ENCODE measurements at regions not wholly inside any gene's neighbourhood (a gene's known extent, or its start where the extent isn't known, plus 50 kb on each side); places are given as distances from the start of the nearest gene placed in this dataset.

- H3K79me2 ChIP-seq (ENCODE audit: low read length) = no peaks in the 10 kb centered on the region
- H3K27me3 ChIP-seq (replicated peaks; ENCODE audit: insufficient read depth, low read length) = no peaks in the 10 kb centered on the region
- no peak overlapping the region for H3K9ac ChIP-seq (ENCODE audit: low read length)
- no peaks in the 10 kb centered on the region for H4K20me1 ChIP-seq (ENCODE audit: insufficient read depth, low read length)
- no peak overlapping the region for H3K27ac ChIP-seq (ENCODE audit: low read length)
- H3F3A ChIP-seq (ENCODE audit: insufficient read depth, low read length) = no peaks in the 10 kb centered on the region
- H3K4me1 ChIP-seq (ENCODE audit: low read length) = no peaks in the 10 kb centered on the region
- H3K36me3 ChIP-seq (replicated peaks; ENCODE audit: insufficient read depth, low read length) = no peaks in the 10 kb centered on the region
- no peak overlapping the region for H3K4me2 ChIP-seq (ENCODE audit: low read depth, low read length)
- no peak for DNase-seq
- H3K9me3 ChIP-seq (replicated peaks; ENCODE audit: insufficient read depth, low read length) = no peaks in the 10 kb centered on the region
- no peak for TF ChIP-seq EZH2phosphoT487 (IDR thresholded peaks at IDR 0.05; ENCODE audit: low read length)
- no peak for TF ChIP-seq CTCF (IDR thresholded peaks at IDR 0.05; ENCODE audit: low read length)
- TF ChIP-seq EZH2 (optimal IDR thresholded peaks at IDR 0.05; ENCODE audit: low read depth, low read length) = no peak
- no peak overlapping the region for H2AFZ ChIP-seq (ENCODE audit: low read length)
- no peak overlapping the region for H3K4me3 ChIP-seq (ENCODE audit: low read length)
- no peaks in the 10 kb centered on the region for H3K9me2 ChIP-seq (replicated peaks; ENCODE audit: insufficient read depth, low read length)
Observed at GRCh38 chr18:65221736-65222135, 529.1 kb upstream of the CDH7 start.

- Histone ChIP-seq H3K9me2 (replicated peaks; ENCODE audit: insufficient read depth, low read length) (no peaks in the 10 kb centered on the region), H2AFZ (ENCODE audit: low read length) (no peak overlapping the region), H3K27ac (ENCODE audit: low read length) (no peak overlapping the region), H3K9ac (ENCODE audit: low read length) (no peak overlapping the region), H3K4me1 (ENCODE audit: low read length) (no peaks in the 10 kb centered on the region), H3K4me2 (ENCODE audit: low read depth, low read length) (no peak overlapping the region), H3K4me3 (ENCODE audit: low read length) (no peak overlapping the region), H3K27me3 (replicated peaks; ENCODE audit: insufficient read depth, low read length) (no peaks in the 10 kb centered on the region), H3K9me3 (replicated peaks; ENCODE audit: insufficient read depth, low read length) (no peaks in the 10 kb centered on the region), H3K36me3 (replicated peaks; ENCODE audit: insufficient read depth, low read length) (no peaks in the 10 kb centered on the region), H3F3A (ENCODE audit: insufficient read depth, low read length) (no peaks in the 10 kb centered on the region), H4K20me1 (ENCODE audit: insufficient read depth, low read length) (no peaks in the 10 kb centered on the region), H3K79me2 (ENCODE audit: low read length) (no peaks in the 10 kb centered on the region)
- DNase-seq = no peak
- TF ChIP-seq CTCF (IDR thresholded peaks at IDR 0.05; ENCODE audit: low read length) (no peak), EZH2 (optimal IDR thresholded peaks at IDR 0.05; ENCODE audit: low read depth, low read length) (no peak), EZH2phosphoT487 (IDR thresholded peaks at IDR 0.05; ENCODE audit: low read length) (no peak)
Observed at GRCh38 chr18:65221115-65221514, 529.7 kb upstream of the CDH7 start.

- no peaks in the 10 kb centered on the region for H3K79me2 ChIP-seq (ENCODE audit: low read length)
- H4K20me1 ChIP-seq (ENCODE audit: insufficient read depth, low read length) = no peaks in the 10 kb centered on the region
- no peaks in the 10 kb centered on the region for H3K4me1 ChIP-seq (ENCODE audit: low read length)
- H3K9ac ChIP-seq (ENCODE audit: low read length) = no peak overlapping the region
- H3K36me3 ChIP-seq (replicated peaks; ENCODE audit: insufficient read depth, low read length) = no peaks in the 10 kb centered on the region
- no peak overlapping the region for H3K4me2 ChIP-seq (ENCODE audit: low read depth, low read length)
- no peaks in the 10 kb centered on the region for H3K9me3 ChIP-seq (replicated peaks; ENCODE audit: insufficient read depth, low read length)
- no peaks in the 10 kb centered on the region for H3K27me3 ChIP-seq (replicated peaks; ENCODE audit: insufficient read depth, low read length)
- DNase-seq = no peak
- H3K27ac ChIP-seq (ENCODE audit: low read length) = no peak overlapping the region
- no peak overlapping the region for H3K4me3 ChIP-seq (ENCODE audit: low read length)
- H3F3A ChIP-seq (ENCODE audit: insufficient read depth, low read length) = no peaks in the 10 kb centered on the region
- no peaks in the 10 kb centered on the region for H3K9me2 ChIP-seq (replicated peaks; ENCODE audit: insufficient read depth, low read length)
- TF ChIP-seq EZH2 (optimal IDR thresholded peaks at IDR 0.05; ENCODE audit: low read depth, low read length) (no peak), EZH2phosphoT487 (IDR thresholded peaks at IDR 0.05; ENCODE audit: low read length) (no peak), CTCF (IDR thresholded peaks at IDR 0.05; ENCODE audit: low read length) (no peak)
- no peak overlapping the region for H2AFZ ChIP-seq (ENCODE audit: low read length)
Observed at GRCh38 chr18:65215865-65216466, 534.8 kb upstream of the CDH7 start.

Measured in MM.1S (cell line).